ENCODE measurements at regions not wholly inside any gene's neighbourhood (a gene's known extent, or its start where the extent isn't known, plus 50 kb on each side); places are given as distances from the start of the nearest gene placed in this dataset.
"Not testable (repeated sequence)": the region's sequence is repeated elsewhere in the genome, so short reads cannot be mapped to it uniquely, and the experiment has no call there.

DNA sequence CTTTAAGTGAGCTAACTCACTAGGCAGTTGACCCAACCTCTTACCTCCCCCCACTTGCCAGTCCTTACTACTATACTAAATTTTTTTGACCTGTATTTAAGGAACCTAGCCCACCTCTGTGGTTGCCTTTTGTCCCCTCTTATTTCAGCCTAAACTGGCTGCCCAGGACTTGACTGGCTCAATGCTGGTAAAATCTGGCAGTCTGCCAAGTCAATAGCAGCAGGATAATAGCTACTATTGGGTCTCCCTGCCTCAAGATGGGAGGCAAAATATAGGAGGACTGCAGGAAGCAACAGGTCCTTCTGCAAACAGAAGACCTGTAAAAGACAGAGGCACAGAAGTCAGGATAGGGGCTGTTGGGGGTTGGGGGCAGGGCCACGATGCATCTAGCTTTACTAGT is 144.2 kb upstream of the POGK start:
- no peak for DNase-seq

DNA sequence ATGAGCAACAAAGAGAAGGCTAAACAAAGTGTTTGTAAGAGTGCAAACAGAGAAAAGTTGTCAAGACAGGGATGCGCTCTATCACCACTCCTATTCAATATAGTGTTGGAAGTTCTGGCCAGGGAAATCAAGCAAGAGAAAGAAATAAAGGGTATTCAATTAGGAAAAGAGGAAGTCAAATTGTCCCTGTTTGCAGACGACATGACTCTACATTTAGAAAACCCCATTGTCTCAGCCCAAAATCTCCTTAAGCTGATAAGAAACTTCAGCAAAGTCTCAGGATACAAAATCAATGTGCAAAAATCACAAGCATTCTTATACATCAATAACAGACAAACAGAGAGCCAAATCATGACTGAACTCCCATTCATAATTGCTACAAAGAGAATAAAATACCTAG is 143.4 kb upstream of the POGK start:
- DNase-seq: not testable (repeated sequence)

DNA sequence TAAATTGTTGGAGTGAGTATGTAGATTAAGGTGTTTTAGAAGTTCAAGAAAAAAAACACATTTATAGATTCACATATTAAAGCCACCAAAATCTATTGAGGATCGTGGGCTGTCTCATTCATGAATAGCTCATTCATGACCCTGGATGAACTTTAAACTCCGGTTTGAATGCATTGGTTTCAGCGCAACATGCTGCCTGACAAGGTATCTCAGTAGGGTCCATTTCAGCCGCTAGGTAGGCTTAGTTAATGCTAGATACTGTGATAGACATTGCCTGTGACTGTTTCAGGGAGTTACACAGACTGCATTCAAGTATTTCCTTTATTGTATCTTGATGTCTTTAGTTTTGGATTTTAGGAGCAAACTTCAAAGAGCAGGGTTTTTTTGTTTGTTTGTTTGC is 140.5 kb upstream of the POGK start:
- DNase-seq: no peak

DNA sequence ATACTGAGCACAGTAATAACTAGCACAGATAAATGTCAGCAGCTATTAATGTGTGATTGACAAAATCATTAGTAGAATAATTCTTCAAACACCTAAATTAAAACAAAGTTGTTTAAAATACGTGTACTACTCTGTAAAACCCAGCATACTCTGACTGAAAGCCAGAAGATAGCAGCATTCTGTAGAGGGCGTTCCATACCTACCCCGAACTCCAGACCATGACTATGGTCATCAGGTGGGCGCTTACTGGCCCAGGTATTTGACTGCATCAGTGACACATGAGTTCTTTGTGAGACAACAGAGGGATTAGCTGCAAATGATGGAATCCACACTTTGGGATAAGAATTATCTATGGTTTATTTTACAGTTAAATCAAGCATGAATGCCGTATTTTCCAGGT is 139.7 kb upstream of the POGK start:
- no peak for DNase-seq

DNA sequence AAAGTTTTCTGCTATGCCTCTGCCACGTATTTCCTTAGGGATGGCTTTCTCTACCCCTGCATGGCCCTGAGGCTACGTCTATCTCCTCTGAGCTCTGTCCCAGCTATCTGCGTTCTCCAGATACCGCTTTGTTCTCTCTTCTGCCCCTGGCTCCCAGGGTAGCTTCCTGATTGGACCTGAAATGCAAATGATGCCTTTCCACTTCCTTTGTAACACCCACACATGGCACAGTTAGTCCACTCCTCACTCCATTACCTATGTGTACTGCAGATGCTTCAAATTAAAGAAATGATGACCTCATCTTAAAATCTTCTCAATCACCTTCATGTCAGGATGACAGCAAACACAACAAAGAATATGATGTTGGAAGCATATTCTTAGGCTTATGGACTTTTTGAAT is 138.6 kb upstream of the POGK start:
- no peak for DNase-seq

DNA sequence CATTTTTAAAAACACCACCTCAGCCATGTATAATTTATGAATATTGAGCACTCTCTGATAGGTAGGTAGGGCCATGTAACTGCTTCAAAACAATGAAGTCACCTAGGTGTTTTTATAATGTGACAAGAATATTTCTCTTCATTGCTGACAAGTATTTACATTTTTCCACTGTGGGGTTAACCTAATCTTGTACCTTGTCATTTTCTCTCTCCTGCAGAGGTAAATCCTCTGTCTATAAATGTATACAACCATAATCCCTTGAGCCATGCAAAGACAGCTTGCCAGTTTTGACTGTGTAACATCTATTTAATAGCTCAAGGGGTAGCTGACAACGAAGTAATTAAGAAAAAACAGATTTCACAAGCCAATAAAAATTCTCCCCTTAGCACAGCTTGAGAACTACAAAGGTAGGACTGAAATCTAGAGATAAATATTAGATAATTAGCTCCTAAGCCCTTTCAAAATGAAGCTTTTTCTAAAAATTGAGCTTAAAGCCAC is 137.6 kb upstream of the POGK start:
- no peak for DNase-seq

DNA sequence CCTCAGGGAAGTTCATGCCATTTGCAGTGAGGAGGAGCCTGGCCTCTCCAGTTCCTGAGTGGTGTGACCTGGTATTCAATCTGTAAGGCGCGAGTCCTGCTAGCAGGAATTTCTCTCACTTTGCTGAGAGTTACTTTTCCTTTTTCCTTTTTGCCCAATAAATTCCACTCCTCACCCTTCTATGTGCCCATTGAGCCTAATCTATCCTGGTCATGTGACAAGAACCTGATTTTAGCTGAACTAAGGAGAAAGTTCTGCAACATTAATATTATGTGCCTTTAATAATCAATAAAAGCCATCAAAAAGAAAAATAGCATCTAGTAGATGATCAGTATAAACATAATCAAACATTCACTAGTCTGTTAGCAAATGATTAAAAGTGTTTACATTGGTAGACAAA is 136.1 kb upstream of the POGK start:
- DNase-seq: no peak

DNA sequence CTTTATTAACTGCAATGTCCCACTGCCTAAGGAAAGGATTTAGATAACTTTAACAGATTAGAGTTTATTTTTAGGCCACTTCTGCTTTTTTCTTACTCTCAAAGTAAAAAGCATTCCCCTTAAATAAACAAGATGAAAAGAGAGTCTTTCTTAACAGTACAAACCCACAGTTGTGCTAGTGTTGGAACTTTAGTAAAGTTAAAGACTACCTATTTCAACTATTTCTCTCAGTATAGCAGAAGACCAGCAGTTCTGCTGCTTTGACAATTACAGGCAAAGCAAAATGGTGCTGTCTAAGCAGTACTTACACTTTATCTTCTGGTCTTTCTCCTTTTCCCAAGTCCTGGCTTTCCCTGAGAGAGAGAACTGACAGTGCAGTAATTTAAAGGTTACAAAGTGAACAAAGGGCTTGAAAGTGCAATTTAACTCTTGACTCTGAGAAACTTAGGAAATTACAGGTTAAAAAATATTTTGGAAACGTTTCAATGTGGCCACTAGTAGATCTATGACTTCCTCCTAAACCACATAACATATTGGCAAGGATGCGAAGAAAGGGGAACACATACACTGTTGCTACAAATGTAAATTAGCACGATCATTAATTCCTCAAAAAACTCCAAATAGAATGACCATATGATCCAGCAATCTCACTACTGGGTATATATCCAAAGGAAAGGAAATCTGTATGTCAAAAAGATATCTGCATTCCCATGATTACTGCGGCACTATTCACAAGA is 135.4 kb upstream of the POGK start:
- DNase-seq: no peak

DNA sequence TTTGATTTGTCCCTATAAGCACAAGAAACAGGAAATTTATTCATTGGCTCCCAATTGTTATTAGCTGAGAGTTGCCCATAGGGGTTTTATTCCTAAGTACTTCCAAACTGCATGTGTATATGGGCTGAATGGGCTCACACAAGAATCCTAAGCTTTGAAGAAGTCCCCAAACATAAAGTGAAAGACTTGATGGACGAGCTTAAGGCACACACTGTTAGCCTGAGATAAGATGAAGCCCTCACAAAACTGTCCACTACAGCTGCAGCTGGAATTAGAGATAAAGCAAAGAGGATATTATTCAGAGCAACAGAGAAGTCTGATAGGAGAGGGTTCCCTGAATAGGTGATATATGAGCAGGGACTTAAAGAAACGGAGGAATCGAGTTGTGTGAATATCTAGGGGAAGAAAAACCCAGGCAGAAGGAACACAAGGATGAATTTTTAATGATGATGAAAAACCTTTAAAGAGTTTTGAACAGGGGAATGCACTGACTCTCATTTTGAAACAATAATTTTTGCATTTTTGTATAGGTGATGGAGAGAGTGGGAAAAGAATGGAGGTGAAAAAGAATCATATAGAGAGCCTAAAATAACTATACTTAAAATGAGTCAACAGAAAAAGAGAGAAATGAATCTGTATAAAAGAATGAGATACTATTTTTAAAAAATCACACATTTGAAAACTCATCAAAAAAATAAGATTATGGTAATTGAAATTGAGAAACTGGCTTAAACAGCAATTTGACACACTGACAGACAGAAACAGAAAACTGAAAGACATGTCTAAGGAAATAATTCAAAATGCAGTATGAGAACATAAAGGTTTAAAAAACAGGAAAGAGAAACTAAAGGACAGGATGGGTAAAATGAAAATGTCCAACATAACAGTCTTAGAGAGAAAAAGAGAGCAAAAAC is 133.6 kb upstream of the POGK start:
- DNase-seq: no peak

DNA sequence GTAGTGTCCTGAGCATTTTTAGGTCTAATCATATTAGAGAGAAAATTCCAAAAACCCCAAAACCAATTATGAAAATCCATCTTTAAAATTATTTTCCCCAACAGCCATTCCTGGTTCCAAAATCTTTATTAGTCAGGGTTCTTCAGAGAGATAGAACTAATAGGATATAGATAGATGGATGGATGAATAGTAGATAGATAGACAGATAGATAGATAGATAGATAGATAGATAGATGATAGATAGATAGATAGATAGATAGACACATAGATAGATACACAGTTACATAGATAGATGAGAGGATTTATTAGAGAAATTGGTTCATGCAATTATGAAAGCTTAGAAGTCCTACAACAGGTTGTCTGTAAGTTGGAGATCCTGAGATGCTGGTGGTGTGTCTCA is 122.7 kb upstream of the POGK start:
- DNase-seq: no peak

DNA sequence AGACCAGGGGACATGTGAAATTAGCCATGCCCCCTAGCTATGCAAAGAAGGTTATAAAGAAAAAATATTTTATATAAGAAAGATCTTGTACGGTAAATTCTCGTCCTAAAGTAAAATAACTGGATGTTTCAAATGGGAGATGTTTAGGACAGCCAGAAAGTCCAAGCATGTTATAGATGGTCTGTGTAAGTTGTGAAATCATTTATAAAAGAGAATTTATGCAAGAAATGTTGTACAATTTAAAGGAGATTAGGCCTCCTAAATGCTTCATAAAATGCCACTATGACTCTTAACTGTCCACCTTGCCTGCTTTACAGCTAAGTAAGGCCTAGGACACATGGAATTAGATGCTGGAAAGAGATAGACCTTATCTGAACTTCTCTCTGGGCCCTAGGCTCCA is 118.1 kb upstream of the POGK start:
- DNase-seq: no peak

DNA sequence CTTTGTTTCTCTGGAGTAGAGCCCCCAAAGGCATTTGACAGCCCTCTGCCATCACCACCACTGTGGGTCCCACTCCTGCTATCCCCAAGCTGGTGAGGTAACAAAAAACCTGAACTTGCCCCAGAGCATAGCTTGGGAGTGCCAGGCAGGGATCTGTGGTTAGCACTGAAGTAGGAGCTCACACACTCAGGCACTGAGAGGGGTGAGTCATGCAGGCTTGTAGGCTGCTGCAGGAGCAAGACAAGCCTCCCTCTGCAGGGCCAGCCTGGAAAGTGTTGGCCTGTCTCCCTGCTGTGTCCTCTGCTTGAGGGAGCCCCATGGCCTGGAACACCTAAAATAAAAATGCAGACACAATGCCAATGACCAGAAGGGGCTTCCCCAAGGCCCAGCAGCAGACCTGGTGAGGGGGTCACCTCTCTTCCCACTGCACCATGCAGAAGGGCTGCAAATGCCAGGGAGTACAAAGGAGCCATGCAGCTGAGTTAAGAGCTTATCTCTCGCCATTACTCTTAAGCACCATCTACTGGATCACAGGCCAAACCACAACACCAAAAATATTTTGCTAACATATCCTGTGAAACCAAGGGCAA is 108.9 kb upstream of the POGK start:
- no peak for DNase-seq

DNA sequence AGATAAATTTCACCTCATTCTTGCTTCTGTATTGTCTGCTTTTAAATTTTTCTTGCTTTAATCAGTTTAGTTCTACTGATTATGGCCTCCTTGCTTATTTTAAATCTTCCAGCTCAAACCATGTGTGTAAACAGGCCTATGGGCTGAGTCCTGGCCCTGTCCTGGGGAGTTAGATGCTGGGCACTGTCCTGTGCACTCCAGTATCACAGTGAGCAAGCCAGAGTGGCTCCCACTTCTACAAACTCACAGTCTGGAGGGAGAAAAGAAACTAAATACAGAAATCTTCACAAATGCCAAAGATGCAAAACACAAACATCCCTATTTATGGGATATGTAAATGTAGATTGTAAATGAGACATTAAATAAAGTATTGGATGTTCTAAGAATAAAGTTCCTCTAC is 101.1 kb upstream of the POGK start:
- DNase-seq: no peak

DNA sequence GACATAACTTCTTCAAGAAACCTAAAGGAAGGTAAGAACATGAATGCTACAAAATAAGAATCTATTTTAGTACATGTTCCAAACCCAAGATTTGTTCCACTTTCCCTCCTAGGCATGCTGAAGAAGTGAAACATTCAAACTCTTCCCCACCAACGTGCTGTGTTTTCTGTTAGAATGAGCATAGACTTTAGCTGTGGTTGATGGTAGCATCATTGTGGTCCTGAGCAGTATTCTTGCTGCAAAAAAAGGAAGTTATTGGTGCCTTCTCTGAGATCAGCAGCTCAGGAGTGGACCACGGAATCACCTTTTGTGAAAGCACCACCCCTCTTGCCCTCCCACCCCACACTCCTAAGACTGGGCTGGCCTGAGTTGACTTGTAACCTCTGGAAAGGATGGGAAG is 100.4 kb upstream of the POGK start:
- DNase-seq: no peak

DNA sequence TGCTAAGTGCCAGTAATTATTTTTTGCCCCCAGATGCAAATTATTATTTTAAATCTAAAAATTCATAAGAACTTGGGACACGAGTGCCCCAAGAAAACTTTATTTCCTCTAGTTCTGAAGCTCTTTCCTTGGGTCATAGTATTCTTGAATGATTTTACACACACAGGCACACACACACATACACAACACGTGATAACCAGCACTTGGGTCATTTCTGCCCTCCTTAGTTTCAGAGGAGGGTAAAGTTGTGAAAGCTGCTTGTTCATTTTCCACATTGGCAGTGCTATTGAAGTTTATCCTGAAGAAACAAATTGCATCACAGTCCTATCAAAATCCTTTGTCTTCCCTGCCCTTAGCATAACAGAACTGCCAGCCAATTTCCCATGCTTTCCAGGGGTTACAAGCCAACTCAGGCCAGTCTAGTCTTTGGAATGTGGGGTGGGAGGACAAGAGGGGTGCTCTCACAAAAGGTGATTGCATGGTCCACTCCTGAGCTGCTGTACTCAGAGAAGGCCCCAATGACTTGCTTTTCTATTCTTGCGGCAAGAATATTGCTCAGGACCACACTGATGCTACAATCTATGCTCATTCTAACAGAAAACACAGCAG is 98.5 kb upstream of the POGK start:
- no peak for DNase-seq

DNA sequence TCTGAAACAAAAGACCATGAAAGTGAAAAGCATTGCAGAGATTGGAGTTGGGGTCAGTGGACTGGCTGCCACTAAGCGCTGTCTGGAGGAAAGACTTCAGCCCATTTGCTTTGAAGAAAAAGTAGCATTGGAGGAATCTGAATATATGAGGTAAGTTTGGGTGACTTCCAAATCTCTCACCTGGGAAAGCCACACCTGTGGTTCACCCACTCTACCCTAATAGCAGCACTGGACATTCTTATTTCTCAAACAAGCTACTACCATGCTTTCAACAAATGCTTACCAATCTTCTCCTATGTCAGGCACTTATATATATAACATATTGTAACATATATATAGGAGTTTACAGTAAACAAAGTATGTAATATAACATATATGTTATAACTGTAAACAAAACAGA is 76.0 kb upstream of the POGK start:
- no peak for DNase-seq

DNA sequence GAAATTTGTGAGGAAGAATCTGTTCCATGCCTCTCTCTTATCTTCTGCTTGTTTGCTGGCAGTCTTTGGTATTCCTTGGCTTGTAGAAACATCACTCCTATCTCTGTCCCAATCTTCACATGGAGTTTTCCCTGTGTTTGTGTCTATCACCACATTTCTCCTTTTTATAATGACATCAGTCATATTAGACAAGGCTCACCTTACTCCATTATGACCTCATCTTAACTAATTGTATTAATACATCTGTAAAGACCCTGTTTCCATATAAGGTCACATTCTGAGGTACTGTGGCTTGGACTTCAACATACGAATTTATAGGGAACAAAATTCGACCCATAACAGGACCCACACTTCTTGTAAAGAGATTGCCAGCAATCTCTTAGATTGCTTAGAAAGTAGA is 72.3 kb upstream of the POGK start:
- DNase-seq: no peak

DNA sequence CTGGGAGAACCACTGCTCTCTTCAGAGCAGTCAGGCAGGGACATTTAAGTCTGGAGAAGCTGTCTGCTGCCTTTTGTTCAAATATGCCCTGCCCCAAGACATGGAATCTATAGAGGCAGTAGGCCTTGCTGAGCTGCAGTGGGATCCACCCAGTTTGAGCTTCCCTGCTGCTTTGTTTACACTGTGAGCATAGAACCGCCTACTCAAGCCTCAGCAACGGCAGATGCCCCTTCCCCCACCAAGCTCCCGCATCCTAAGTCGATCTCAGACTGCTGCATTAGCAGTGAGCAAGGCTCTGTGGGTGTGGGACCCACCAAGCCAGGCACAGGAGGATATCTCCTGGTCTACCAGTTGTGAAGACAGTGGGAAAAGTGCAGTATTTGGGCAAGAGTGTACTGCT is 54.6 kb upstream of the POGK start:
- not testable (repeated sequence) for DNase-seq

DNA sequence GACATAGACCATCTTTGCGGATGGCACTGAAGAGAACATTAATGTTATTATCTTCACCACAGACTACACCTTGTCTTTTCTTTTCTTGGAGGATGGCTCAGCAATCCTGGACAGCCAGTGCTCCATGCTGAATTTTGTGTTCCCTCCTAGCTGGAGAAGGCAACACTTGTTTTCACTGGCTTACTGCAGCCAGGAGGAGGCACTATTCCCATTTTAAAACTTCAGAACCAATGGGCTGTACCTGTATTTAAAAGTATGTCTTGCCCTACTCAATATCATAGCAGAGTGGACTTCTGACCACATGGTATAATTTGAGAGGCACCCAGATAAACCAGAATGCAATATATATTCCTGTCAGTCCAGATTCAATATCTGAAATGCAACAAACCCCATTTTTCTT is 53.3 kb upstream of the POGK start:
- no peak for DNase-seq

DNA sequence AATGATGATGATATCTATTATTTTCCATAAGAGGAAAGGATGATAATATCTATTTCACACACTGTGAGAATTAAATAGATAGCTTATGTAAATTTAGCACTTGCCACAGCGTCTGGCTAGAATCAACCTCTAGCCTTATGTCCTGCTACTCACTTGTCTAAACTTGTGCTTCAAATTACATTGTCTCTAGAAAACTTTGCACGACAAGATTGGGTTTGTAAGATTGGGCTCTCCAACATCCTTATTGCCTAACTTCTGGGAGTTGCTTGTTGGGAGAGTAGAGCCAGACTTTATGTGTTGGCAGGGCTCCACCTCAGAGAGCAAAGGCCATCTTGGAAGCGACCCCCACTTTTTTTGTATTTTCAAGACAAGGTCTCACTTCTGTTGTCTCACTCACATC is 50.0 kb upstream of the POGK start:
- no peak for DNase-seq
